GM18511 (cell line): ENCODE measurements at regions not wholly inside any gene's neighbourhood (a gene's known extent, or its start where the extent isn't known, plus 50 kb on each side); places are given as distances from the start of the nearest gene placed in this dataset.
"Not testable (repeated sequence)": the region's sequence is repeated elsewhere in the genome, so short reads cannot be mapped to it uniquely, and the experiment has no call there.

Experiments
- ATAC-seq: cut with Tn5 transposase; IDR thresholded peaks from one replicate; pipeline ENCODE4 v1.9.1; 2021; ENCODE audit warnings: mild to moderate bottlenecking, moderate library complexity; ENCODE audit not compliant: unreplicated experiment

DNA sequence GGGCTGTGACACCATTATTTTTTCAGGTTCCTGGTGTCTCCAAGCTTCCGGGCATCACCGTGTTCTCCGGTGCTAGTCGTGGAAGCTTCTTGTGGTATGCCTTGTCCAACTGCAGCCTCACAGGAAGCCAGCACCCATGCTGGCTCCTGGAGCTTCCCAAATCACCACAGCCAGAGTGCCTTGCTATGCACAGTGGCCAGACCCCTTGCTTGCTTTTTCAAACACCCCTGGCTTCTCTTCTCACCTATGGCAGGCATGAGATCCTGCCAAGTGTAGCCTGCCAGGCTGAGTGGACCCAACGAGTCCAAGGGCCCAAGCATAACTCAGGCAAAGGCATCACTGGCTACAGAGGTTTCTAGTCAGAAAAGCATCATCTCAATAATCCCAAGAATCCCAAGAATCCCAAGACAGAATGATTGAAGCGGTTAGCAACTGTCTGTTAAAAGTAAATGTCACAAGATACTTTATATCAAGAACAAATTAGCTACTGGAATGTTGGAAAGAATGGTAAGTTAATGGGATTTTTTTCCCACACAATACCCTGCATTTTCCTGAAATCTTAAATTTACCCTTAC is 1522.9 kb downstream of the PCDH18 start:
- no peak for ATAC-seq

DNA sequence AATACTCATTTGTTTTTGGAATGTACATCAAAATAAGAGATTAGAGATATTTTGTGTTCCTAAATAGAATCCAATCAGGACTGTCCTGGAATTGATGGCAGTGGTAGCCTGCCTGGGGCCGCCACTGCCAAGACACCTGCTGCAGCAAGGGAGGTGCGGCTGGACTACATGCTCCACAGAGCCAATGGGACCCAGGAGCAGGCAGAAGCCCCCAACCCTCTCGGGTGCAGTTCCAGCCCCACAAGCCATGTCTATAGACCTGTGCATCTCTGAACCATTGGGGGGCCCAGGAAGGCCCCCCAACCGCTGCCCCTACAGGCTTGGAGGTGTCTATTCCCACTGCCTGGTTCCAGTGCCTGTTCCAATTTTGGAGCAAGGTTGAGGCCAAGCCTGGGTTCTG is 1524.3 kb downstream of the PCDH18 start:
- ATAC-seq, result no peak

DNA sequence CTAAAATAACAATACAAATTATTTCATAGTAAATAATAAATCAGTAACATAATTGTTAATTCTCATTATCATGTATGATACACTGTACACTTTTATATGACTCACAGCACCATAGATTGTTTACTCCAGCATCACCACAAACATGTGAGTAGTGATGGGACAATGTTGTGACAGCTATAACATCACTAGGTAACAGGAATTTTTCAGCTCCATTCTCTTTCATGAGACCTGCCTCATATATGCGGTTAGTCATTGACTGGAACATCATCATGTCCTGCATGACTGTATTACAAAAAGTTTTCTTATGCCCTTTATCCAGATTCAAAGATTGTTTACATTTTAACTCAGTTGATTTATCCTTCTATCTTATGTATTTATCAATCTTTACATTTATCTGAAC is 1530.0 kb downstream of the PCDH18 start:
- ATAC-seq, result no peak

GRCh38 chr4:136001791-136002190 is 1530.5 kb downstream of the PCDH18 start:
- no peak for ATAC-seq

DNA sequence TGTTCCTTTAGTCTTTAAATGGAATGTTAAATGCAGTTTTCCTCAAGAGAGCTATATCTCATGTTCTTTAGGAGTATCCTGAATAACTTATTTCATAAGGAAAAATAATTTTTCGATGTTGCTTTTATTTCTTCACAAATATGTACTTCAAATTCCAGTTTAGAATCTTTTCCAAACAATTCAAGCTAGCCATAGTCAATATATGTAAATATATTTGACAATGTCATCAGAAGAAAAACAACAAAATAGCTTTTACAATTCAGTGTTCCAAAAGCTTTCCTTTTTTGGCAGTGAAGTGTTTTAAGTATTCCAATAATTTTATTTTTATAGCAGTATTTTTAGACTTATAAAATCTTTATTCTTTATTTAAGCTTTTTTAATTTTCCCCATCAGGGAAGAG is 1532.0 kb downstream of the PCDH18 start:
- no peak for ATAC-seq

DNA sequence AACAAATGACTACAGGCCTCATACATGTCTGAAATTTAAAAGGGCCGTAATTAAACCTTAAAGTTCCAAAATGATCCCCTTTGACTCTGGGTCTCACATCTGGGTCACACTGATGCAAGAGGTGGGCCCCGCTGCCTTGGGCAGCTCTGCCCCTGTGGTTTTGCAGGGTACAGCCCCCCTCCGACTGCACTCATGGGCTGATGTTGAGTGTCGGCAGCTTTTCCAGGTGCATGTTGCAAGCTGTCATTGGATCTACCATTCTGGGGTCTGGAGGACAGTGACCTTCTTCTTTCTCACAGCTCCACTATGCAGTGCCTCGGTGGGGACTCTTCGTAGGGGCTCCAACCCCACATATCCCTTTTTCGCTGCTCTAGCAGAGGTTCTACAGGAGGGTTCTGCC is 1537.9 kb downstream of the PCDH18 start:
- no peak for ATAC-seq

- no peak for ATAC-seq
Measured at GRCh38 chr4:135976860-135977259, 1555.4 kb downstream of the PCDH18 start.

DNA sequence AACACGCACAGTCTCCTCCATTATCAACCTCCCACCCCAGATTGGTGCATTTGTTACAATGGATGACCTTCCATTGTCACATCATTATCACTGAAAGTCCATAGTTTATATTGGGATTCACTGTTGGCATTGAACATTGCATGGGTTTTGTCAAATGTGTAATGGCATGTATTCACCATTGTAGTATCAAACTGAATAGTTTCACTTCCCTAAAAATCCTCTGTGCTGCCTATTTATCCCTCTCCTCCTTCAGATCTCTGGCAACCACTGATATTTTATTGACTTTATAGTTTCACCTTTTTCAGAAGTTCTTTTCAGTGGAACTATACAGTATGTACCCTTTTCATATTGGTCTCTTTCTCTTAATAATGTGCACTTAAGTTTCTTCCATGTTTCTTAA is 1565.4 kb downstream of the PCDH18 start:
- no peak for ATAC-seq

GRCh38 chr4:135963009-135963408 is 1569.3 kb downstream of the PCDH18 start:
- no peak for ATAC-seq

GRCh38 chr4:135949931-135950330 is 1582.4 kb downstream of the PCDH18 start:
- ATAC-seq, result no peak

GRCh38 chr4:135948797-135949196 is 1583.5 kb downstream of the PCDH18 start:
- no peak for ATAC-seq

DNA sequence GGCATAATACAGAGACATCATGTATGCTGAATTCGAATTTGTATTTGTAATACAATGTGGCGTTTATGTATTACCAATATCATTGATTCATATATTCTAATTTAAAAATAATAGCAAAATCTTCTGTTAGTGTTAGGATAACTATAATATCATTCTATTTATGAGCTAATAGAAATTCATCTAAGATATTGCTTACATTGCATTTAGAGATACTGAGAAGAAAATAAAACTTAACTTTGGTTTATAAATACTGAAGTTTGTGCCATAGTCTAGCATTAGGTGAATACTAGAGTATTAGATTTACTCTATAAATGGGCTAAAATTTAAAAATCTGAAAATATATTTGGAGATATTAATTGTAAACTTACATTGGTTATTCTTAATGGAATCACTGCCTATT is 1590.6 kb downstream of the PCDH18 start:
- ATAC-seq, result no peak

DNA sequence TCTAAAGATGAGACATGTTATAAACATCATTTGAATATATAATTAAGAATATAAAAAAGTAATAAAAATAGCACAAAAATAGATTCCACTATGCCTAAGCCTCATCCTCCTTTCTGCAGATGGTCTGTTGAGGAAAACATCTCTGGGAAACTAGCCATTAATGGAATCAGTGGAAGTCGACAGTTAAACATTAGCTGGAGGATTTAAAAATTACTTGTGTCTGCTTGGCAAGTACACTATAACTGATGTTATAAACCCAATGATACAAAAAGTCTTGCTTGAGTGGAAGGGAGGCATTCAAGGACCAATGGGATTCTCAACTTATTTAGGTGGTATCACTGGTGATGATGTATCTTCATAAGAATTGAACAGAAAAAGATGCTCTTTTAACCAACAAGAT is 1598.3 kb downstream of the PCDH18 start:
- ATAC-seq, result no peak

DNA sequence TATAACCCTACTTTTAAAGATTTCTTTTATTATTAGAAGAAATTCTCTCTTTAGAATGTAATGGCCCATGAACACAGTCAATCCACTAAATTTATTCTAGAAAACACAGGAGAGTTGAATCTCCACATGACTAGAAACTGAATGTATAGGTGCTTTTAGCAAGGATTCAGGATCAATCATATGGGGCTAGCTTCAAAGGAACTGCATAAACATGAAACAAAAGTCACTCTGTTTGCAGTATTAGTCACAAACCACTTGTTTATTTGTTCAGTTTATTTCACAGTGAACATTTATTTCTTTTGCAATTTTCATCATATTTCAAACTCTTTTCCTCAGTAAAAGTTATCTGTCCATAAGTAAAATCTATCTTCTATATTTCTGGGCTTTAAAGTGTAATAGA is 1604.6 kb downstream of the PCDH18 start:
- no peak for ATAC-seq

DNA sequence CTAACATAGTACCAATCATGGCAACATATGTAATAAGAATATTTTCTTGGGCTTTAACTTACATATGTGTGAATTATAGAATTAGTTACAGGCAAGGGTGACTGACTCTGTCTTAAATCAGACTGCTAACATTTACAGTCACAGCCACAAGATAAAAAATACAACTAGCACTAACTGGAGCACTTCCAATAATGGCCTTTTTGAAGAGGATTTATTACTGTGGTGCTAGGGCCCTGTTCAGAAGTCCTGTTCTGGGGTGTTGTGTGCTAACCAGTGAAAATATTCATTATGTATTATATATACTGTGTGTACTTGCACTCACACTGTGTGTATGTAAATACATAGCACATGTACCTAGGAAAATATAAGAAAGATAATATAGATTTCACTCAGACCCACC is 1611.2 kb downstream of the PCDH18 start:
- ATAC-seq, result no peak

- no peak for ATAC-seq
Measured at GRCh38 chr4:135917011-135917410, 1615.3 kb downstream of the PCDH18 start.

- no peak for ATAC-seq
Measured at GRCh38 chr4:135900956-135901355, 1631.3 kb downstream of the PCDH18 start.

GRCh38 chr4:135864304-135864703 is 1662.7 kb upstream of the PABPC4L start:
- not testable (repeated sequence) for ATAC-seq

DNA sequence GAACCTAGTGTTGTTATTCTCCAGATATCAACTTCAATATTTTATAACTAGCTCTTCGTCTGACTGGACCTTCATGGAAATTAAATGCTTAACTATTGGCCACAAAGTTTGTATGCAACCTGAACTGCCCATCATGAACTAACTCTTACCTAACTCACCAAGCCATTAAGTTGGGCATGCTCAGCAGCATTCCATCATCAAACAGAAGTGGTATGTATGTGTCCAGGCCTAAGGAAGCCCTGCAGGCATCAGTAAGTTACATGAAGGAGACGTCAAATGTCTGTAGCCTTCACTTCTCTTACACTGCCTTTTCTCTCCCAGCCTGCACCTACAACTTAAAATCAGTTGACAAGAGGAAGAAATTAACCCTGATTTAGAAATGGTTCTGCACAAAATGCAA is 1639.2 kb upstream of the PABPC4L start:
- no peak for ATAC-seq

DNA sequence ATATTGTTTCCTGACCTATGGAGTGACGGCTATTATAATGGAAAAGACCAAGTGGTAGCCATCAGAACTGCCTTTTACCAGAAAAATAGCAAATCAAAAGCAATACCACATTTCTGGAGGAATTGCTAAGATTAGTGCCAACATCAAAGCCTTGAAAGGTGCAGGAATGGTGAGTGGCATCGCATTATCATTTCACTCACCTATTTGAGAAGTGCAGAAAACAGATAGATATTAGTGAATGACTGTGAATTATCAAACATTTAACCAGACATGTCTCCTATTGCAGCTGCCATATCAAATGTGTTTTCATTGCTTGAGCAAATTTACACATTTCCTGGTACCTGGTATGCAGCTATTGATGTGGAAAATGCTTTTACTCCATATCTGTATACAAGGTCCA is 1638.1 kb upstream of the PABPC4L start:
- no peak for ATAC-seq

GRCh38 chr4:135838889-135839288 is 1637.3 kb upstream of the PABPC4L start:
- ATAC-seq, result no peak

DNA sequence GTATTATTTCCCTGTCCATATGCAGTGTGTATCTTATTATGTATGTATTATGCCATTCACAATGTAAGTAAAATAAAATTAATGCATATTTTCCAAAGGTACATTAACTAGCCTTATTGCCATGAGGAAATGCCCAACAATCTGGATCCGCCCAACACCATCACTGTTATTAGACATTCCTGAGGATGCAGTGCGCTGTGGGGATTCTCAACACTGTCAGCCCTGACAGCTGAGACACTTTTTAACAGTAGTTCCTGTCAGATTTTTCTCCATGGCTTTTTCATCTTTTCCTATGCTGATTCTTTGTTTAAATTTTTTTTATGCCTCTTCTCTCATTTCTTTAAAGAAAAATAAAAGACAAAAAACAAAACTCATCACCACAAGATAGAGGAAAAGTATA is 1632.9 kb upstream of the PABPC4L start:
- ATAC-seq, result no peak

- no peak for ATAC-seq
Measured at GRCh38 chr4:135833529-135833928, 1631.9 kb upstream of the PABPC4L start.
